IPS-18a (cell line): ENCODE measurements at regions not wholly inside any gene's neighbourhood (a gene's known extent, or its start where the extent isn't known, plus 50 kb on each side); places are given as distances from the start of the nearest gene placed in this dataset.

Source experiments
- H3K27ac ChIP-seq: one replicate; pipeline ENCODE4 v1.5.1; 2013; ENCODE audit warnings: low read length
- H3K27me3 ChIP-seq: one replicate; pipeline ENCODE4 v1.6.1; 2013; ENCODE audit warnings: mild to moderate bottlenecking, low read length; ENCODE audit not compliant: control insufficient read depth, insufficient read depth
- H3K36me3 ChIP-seq: one replicate; pipeline ENCODE4 v1.6.1; 2013; ENCODE audit warnings: low read depth, low read length; ENCODE audit not compliant: control insufficient read depth
- H3K4me1 ChIP-seq: one replicate; pipeline ENCODE4 v1.6.1; 2013; ENCODE audit warnings: low read depth, low read length; ENCODE audit not compliant: control insufficient read depth
- H3K4me3 ChIP-seq: one replicate; pipeline ENCODE4 v1.5.1; 2013; ENCODE audit warnings: low read length
- H3K9ac ChIP-seq: one replicate; pipeline ENCODE4 v1.6.1; 2013; ENCODE audit warnings: mild to moderate bottlenecking, low read length, moderate library complexity
- H3K9me3 ChIP-seq: one replicate; pipeline ENCODE4 v1.6.1; 2013; ENCODE audit warnings: low read depth, low read length; ENCODE audit not compliant: control insufficient read depth

DNA sequence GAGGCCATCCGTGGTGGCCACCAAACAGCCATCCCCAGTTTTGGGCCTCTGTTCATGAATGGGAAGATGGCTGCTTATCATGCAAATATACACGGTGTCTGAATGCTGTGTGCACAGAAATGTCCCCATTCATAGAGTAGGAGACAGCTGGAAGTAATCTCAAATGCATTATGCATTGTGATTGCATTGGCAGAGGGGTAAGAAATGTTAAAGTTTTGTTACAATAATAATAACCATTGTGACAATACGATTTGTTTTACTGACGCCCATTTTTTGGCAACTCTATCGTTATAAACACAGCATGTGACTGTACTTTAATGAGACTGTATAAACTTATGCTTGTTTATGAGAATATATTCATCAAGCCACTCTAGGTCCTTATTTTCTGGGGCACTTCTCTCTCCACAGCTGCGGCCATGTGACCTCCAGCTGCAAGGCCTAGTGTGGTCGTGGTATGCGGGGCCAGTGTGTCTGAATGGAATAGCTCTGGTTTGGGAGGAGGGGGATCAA is 474.3 kb downstream of the VRK1 start:
- H3K27ac ChIP-seq = no peak overlapping the region
- H3K27me3 ChIP-seq = no peaks in the 10 kb centered on the region
- no peaks in the 10 kb centered on the region for H3K9me3 ChIP-seq
- no peak overlapping the region for H3K9ac ChIP-seq
- H3K4me3 ChIP-seq = no peak overlapping the region
- H3K36me3 ChIP-seq = no peaks in the 10 kb centered on the region
- peaks cover 11% of the 10 kb centered on the region for H3K4me1 ChIP-seq

- no peak overlapping the region for H3K27ac ChIP-seq
- no peaks in the 10 kb centered on the region for H3K36me3 ChIP-seq
- H3K9ac ChIP-seq = no peak overlapping the region
- peaks cover 11% of the 10 kb centered on the region for H3K4me1 ChIP-seq
- H3K27me3 ChIP-seq = no peaks in the 10 kb centered on the region
- H3K9me3 ChIP-seq = no peaks in the 10 kb centered on the region
- H3K4me3 ChIP-seq = no peak overlapping the region
Measured at GRCh38 chr14:97273540-97273939, 476.4 kb downstream of the VRK1 start.

GRCh38 chr14:97274626-97275025 is 477.4 kb downstream of the VRK1 start:
- Histone ChIP-seq H3K4me3 (no peak overlapping the region), H3K9ac (no peak overlapping the region), H3K4me1 (peaks cover 11% of the 10 kb centered on the region), H3K9me3 (no peaks in the 10 kb centered on the region), H3K27me3 (no peaks in the 10 kb centered on the region), H3K27ac (no peak overlapping the region), H3K36me3 (no peaks in the 10 kb centered on the region)

DNA sequence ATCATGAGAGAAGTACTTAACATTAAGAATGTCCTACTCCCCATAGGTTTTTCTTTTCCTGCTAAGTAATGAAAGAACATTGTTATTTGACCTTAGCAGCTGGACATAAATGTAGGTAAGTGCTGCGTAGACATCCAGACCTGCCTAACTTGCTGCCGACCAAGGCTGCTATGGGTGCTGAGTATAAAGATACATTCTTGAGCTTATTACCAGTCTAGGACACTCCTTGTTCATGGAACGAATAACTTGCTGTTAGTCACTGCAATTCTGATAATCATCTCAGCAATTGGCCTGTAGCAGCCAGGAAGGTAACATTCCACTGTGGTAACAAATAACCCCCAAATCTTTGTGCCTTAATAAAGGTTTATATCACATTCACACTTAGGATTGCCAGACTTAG is 478.1 kb downstream of the VRK1 start:
- Histone ChIP-seq H3K27ac (no peak overlapping the region), H3K4me1 (peaks cover 11% of the 10 kb centered on the region), H3K27me3 (no peaks in the 10 kb centered on the region)

GRCh38 chr14:97276573-97276972 is 479.4 kb downstream of the VRK1 start:
- Histone ChIP-seq H3K27ac (no peak overlapping the region), H3K9ac (no peak overlapping the region), H3K9me3 (no peaks in the 10 kb centered on the region), H3K4me3 (no peak overlapping the region), H3K36me3 (no peaks in the 10 kb centered on the region), H3K4me1 (peaks cover 11% of the 10 kb centered on the region), H3K27me3 (no peaks in the 10 kb centered on the region)

More for the DNA sequence above, 478.1 kb downstream of the VRK1 start:
- H3K9ac ChIP-seq = no peak overlapping the region
- no peaks in the 10 kb centered on the region for H3K36me3 ChIP-seq
- H3K4me3 ChIP-seq = no peak overlapping the region
- H3K9me3 ChIP-seq = no peaks in the 10 kb centered on the region

DNA sequence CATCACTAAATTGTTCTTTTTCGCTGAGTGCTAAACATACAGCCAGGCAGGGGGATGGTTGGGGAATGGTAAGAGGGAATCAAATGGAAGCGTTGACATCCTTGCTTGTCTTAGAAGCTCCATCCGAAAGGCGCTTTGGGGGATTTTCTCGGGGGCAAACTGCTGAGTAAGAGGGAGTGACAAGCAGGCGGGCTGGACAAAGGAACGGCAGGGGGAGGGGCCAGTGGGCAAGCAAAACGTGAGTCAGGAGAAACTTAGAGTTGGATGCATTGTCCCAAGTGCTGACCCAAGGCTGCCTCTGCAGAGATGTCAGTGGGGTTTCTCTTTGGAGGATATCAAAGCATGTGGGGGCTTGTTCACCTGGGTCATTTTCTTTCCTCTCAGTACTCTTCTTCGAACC is 480.5 kb downstream of the VRK1 start:
- Histone ChIP-seq H3K36me3 (no peaks in the 10 kb centered on the region), H3K4me1 (peaks cover 11% of the 10 kb centered on the region), H3K4me3 (no peak overlapping the region), H3K9ac (no peak overlapping the region), H3K9me3 (no peaks in the 10 kb centered on the region), H3K27ac (no peak overlapping the region), H3K27me3 (no peaks in the 10 kb centered on the region)

DNA sequence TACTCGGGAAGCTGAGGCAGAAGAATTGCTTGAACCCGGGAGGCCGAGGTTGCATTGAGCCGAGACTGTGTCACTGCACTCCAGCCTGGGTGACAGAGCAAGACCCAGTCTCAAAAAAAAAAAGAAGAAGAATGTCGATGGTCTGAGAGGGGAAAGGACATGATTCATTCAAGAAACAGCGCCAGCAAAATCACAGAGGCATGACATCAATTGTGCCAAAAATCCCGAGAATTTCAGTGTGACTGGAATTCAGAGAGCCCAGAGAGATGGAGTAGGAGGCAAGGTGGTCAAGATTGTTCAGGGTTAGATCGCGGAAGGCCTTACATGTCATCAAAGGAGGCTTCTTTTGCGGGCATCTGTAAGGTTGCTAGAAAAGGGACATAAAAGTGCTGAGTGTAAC is 483.3 kb downstream of the VRK1 start:
- no peak overlapping the region for H3K9ac ChIP-seq
- no peaks in the 10 kb centered on the region for H3K27me3 ChIP-seq
- no peak overlapping the region for H3K27ac ChIP-seq
- H3K36me3 ChIP-seq = no peaks in the 10 kb centered on the region
- no peaks in the 10 kb centered on the region for H3K9me3 ChIP-seq
- peaks cover 11% of the 10 kb centered on the region for H3K4me1 ChIP-seq
- no peak overlapping the region for H3K4me3 ChIP-seq

DNA sequence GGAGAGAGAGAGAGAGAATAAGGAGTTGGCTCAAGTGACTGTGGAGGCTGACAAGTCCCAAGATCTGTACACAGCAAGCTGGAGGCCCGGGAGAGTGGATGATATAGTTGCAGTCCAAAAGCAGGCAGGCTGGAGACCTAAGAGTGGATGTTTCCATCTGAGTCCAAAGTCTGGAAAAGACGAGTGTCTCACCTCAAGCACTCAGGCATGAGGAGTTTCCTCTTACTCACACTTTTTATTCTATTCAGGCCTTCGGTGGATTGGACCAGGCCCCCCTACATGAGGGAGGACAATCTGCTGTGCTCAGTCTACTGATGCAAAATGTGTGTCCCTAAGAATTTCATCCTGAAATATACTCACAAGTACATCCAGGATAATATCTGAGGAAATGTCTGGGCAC is 484.6 kb downstream of the VRK1 start:
- H3K27ac ChIP-seq = no peak overlapping the region
- no peaks in the 10 kb centered on the region for H3K36me3 ChIP-seq
- H3K4me1 ChIP-seq = peaks cover 11% of the 10 kb centered on the region
- no peak overlapping the region for H3K9ac ChIP-seq
- H3K27me3 ChIP-seq = no peaks in the 10 kb centered on the region
- H3K9me3 ChIP-seq = no peaks in the 10 kb centered on the region
- H3K4me3 ChIP-seq = no peak overlapping the region

DNA sequence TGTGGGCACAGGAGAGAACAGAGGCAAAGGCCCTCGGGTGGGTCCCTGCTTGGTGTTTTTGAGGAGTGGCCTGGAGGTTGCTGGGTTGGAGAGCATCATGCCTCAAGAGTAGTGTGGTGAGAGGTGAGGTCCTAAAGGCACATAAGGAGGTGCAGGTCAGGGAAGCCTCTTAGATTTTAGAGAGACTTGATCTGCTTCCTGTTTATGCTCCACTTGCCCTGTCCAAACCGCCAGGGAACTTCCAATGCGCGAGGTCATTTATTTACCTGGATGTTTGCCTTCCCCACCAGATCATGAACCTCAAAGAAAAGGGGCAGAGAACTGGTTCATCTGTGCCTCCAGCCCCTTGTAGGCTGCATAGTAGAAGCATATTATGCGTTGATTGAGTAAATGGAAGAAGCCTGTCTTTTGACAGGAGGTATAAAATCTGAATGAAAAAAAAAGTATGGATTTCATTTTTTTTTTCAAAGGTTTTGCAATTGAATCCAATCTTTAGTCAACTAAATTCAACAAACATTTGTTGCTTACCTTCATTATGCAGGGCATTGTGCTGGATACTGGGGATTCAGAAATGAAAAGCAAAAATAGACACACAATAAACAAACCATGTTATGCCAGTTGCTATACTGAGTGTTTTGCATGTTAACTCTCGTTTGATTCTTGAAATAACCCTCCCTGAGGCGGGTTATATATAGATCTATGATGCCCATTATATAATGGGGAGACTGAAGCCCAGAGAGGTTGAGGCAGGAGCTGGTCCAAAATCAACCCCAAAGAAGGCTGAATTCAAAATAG is 485.2 kb downstream of the VRK1 start:
- no peak overlapping the region for H3K9ac ChIP-seq
- peaks cover 11% of the 10 kb centered on the region for H3K4me1 ChIP-seq
- no peaks in the 10 kb centered on the region for H3K27me3 ChIP-seq
- no peak overlapping the region for H3K4me3 ChIP-seq
- no peaks in the 10 kb centered on the region for H3K9me3 ChIP-seq
- no peak overlapping the region for H3K27ac ChIP-seq
- no peaks in the 10 kb centered on the region for H3K36me3 ChIP-seq

- Histone ChIP-seq H3K27ac (no peak overlapping the region), H3K9ac (no peak overlapping the region), H3K36me3 (no peaks in the 10 kb centered on the region), H3K9me3 (no peaks in the 10 kb centered on the region), H3K4me1 (peaks cover 5% of the 10 kb centered on the region), H3K4me3 (no peak overlapping the region), H3K27me3 (no peaks in the 10 kb centered on the region)
Measured at GRCh38 chr14:97283005-97283403, 485.8 kb downstream of the VRK1 start.

- no peaks in the 10 kb centered on the region for H3K9me3 ChIP-seq
- H3K27ac ChIP-seq = no peak overlapping the region
- no peak overlapping the region for H3K9ac ChIP-seq
- no peak overlapping the region for H3K4me3 ChIP-seq
- H3K4me1 ChIP-seq = peaks cover under 1% of the 10 kb centered on the region
- H3K27me3 ChIP-seq = no peaks in the 10 kb centered on the region
- no peaks in the 10 kb centered on the region for H3K36me3 ChIP-seq
Measured at GRCh38 chr14:97283426-97283825, 486.2 kb downstream of the VRK1 start.

DNA sequence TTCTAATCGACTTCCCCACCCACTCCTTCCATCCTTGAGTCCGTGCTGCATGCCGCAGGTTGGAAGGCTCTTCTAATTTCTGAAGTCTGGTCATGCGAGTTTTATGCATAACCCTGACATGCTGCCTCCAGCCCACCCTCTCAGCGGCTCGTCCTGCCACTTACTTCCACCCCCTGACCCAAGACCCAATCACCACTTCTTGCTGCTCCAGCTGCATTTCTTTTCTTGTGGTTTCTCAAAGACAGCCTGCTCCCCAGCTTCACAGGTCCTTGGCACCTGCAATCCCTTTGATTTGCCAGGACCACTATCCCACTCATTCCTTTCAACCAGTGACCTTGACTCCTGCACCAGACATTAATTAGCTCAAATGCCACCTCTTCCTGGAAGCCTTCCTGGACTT is 486.7 kb downstream of the VRK1 start:
- Histone ChIP-seq H3K9ac (no peak overlapping the region), H3K9me3 (no peaks in the 10 kb centered on the region), H3K36me3 (no peaks in the 10 kb centered on the region), H3K27ac (no peak overlapping the region), H3K4me1 (no peaks in the 10 kb centered on the region), H3K27me3 (no peaks in the 10 kb centered on the region), H3K4me3 (no peak overlapping the region)
